Kidney glomerular epithelial cell (primary cell): ENCODE measurements at regions not wholly inside any gene's neighbourhood (a gene's known extent, or its start where the extent isn't known, plus 50 kb on each side); places are given as distances from the start of the nearest gene placed in this dataset.
A peak's percentile ranks its signal among the peaks of the same experiment; 100 is the strongest.
"Not testable (repeated sequence)": the region's sequence is repeated elsewhere in the genome, so short reads cannot be mapped to it uniquely, and the experiment has no call there.

Source experiments
- DNase-seq: peaks from one replicate; lab custom pipeline; 2025; lab: John Stamatoyannopoulos, UW

GRCh38 chr15:39394496-39394895, 186.4 kb upstream of the THBS1 start:
- no peak for DNase-seq

- no peak for DNase-seq
These were observed 183.8 kb upstream of the THBS1 start for GRCh38 chr15:39396979-39397615.

DNA sequence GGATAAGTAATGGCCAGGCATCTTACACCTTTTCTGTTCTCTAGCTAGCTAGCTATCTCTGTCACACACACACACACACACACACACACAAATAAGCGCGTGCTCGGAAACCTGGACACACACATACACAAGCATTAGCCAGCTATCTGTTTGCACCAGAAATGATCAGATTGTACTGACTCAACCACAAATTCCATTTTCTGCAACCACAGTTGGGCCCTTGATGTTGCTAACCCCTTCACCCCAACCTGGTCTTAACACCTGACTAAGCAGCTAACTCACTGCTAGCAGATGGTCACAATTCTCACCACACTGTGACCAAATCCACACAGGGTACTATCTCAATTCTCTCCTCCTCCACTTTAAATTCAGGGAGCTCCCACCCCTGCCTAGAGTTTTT, 183.0 kb upstream of the THBS1 start:
- DNase-seq: no peak

DNA sequence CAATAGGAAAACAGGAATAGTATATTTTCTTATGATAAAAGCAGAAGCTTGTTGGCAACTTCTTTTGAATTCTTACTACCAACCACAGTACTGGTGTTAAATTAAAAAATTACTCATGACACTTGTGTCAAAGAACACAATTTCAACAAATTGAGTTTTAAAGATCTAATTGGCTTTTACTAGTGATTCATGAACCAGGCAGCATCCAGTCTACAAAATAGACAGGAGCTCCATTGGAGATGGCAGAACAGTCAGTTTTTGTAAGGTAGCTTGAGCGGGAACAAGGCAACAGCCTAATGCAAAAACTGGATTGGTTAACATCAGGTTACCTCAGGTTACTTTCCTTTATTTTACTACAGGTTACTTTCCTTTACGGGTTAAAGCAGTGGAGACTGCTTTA, 181.3 kb upstream of the THBS1 start:
- DNase-seq: no peak

- no peak for DNase-seq
These were observed 180.9 kb upstream of the THBS1 start for GRCh38 chr15:39400002-39400401.

DNA sequence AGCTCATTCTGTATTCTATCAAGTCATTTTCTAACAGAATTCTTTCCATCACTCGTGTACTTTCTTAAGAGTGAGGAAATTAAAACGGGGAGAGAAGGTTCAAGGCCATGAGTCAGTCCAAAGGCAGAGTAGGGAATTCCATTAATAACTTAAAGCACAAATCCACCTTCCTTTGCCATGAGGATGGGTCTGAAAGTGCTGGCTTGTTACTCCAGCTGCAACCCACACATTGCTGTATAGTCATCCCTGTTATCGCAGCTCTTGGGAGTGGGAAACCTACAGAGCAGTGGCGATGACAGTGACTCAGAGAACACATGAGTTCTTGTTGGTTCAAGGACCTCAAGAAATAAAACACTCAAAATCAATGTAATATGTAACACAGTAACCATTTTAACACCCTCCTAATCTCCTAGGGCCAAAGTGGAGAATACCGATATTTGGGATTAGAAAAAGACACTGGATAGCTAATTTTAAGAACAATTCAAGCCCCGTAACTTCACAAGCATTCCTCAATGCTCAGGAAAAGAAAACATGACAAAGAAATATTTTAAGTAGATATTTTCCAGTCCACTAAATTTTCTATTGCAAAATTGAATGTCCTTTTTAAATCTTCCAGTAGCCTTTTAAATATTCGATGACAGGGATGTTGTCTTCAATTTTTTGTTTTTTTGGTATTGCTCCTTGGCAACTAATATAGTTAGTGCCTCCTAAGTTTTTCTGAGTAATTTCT, 179.9 kb upstream of the THBS1 start:
- no peak for DNase-seq

- DNase-seq: peak; percentile 32
These were observed 177.2 kb upstream of the THBS1 start for GRCh38 chr15:39403640-39404117.

DNA sequence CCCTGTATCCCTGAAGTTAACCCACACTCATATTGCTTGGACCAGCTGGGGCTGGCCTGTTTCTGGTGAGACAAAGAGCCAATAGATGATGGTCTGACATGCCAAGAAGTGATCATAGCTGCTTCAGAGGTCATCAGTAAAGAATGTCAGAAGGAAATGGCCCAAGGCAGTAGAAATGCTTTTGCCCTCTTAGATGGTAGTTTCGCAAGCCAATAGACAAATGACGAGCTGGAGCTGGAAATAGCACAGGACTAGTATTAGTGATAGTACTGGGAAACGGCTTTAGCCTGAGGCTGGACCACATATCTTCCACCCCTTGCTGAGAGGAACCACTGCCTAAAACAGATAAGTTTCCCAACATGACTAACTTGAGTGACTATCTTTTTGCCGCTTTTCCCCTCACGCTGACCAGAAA, 176.1 kb upstream of the THBS1 start:
- no peak for DNase-seq

- DNase-seq: no peak
These were observed 174.4 kb upstream of the THBS1 start for GRCh38 chr15:39406485-39406884.

DNA sequence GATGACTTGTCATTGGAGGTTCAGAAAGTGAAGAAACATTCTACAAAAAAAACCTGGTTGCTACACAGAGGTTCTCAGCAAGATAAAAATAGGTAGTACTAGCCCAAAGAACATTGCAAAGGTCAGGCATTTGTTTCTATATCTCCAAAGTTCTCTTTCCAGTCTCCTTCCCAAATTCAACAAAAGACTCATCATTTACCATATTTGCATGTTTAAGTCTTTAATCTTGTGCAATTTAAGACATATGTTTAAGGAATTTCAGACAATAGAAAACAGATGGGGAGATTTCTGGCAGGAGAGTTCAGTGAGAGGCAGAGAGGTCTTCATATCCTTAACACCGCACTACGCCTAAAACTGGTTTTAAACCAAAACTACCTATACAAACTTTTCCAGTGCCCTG, 173.8 kb upstream of the THBS1 start:
- DNase-seq: no peak

DNA sequence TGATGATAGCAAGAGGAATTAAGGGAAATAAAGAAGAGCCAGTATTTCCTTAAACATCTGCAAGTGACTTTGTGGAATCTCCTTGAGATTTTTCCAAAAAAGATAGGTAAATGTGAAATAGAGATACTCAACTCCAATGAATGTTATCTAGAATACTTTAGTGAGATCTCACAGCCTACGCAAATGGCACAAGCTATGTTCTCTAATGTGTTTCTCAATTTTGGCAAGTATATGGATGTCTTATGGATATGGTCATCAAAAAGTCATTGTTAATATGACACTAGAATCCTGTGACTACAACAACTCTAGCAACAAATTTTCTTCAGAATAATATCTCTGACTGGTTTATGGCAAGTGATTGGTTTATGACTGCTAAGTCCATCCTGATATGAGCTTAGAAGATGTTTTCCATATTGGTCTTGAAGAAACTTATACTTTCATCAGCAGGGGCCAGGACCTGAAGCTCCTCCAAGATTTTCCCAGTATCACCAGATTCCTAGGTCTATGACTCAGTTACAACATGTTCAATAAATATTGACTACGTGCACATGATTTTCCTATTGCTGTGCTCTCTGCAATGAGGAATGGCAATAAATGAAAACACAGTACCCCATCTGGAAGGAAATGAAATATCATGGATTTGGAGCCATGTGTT, 170.9 kb upstream of the THBS1 start:
- DNase-seq: no peak

DNA sequence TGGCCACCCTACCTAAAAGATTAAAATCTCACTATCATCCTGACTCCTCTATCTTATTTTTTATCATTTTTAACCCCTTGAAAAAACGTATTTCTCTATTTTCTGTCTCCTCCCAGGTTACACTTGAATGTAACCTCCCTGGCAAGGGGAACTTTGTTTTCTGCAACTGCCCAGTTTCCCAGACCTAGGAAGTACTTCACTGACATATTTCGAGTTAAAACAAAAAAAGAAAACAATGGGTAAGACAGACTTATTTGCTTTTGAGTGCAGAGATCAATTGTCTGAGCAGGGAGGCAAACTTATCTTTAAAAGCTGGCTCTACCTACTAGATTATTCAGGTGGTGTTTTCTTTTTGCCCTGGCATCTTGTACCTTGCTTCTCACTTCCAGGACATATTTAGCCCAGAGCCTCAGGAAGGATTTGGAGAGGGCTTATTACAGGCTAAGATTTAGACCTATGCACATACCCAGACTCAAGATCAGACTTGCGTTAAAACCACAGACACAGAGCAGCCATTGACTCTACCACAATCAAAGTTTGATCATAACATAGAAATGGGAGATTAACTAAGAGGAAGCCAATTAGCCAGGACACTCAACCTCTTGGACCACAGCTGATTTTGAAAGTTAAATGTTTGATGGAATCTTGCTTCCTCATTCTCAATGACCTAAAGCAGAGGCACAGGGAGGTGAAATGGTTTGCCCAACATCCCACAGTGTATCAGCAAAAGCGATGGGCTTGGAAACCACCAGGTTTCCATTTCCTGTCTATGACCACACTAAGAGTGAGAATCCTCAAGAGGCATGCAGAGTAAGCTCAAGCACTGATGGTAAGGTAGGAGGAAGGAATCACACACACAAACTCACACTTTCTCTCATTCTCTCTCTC, 169.5 kb upstream of the THBS1 start:
- no peak for DNase-seq

GRCh38 chr15:39413558-39413957, 167.3 kb upstream of the THBS1 start:
- DNase-seq: no peak

DNA sequence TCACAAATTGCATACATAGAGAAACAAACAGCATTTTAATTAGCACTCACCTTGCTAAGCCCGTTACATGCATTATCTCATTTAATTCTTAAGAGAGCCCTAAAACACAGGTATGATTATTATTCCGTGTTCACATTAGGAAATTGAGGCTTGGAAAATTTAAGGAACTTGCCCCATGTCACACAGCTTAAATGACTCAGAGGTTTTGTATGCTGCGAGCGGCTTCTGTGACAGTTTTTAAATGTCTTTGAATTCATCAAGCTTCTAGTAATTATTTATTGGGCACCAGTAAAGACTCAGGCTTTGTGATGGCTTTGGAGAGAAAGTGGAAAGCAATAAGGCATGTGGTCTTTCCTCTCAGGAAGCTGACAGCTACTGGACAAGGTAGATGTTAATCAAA, 166.7 kb upstream of the THBS1 start:
- DNase-seq: no peak

DNA sequence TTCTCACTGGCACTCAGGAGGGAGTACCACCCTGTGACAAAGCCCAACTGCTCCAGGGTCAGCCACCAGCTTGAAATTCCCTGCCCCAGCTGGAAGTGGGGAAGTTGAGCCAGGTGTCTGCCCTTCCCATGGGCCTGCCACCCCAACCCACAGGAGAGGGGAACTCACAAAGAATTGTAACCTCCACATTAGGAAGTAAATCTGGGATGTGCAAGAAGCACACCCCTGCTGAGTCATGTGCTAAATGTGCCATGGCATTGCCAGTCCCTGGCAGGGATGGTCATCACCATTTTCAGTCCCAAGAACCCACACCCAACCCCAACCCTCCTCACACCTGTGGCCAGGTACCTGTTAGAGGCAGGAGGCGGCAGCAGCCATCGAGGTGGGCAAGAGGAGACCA, 165.2 kb upstream of the THBS1 start:
- no peak for DNase-seq

DNA sequence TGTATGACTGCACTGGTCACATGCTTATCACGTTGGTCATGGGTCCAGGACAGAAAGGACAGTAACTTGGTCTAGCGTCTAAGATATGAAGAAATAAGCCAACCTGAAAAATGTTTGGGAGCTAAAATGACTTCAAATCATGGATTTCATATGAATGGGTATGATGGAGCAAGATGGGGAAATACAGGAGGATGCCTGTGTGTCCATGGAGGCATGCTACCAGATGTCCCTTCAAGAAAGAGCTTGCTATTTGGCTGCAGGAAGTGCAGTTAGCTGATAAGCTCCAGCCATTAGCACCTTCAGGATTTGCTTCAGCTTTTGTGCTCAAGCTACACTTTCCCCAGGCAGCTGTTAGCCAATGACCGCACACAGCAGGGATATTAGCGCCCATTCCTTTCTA, 164.6 kb upstream of the THBS1 start:
- DNase-seq: no peak

DNA sequence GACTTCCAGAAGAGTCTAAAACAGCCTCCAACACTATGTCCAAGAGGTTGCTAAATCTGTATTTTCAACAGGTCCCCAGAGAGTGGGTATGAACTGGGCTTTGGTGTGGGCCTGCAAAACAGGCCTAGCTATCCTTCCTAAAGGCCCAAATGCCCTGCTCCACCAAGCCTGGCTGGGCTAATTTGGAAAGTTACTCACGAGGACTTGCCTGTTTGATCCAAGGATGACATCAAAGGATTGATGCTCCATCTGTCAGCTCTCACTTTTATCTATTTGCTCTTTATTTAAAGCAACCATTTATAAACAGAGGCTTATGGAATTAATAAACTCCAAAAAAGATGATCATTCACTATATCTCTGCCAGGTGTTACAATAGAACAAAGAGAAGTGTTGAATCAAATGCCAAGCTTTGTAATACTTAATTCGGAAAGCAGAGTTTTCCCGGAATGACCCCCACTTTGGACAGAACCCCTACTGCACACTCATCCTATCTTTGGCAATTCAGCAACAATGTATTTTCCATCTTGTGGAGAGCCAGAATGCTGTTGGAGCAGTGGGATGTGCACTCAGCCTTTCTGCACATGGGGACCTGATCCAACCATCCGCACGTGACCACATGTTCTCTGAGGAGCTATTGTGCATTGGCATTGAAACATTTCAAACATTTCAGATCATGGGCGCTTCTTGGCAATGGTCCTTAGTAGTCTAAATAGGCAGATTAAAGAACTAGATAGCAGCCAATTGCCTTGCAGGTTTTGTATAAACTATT, 163.3 kb upstream of the THBS1 start:
- DNase-seq: no peak

DNA sequence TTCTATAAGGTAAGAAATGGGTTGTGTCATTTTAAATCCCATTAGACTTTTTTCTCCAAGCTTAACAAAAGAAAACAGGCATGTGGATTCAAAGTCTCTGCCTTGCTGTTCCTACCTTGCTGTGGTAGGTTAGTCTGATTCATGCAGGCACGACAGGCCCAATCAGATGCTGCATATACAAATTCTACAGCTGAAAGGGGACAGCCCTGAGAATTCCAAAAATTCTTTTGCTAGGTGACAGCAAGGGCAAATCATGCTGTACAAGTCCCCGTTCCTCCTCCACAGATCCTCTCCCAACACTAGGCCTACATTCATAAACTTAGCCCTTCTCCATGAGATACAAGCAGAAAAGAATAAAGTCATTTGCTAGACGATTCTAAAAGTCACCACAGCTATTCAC, 161.2 kb upstream of the THBS1 start:
- no peak for DNase-seq

- DNase-seq: not testable (repeated sequence)
These were observed 160.6 kb upstream of the THBS1 start for GRCh38 chr15:39420123-39420852.

DNA sequence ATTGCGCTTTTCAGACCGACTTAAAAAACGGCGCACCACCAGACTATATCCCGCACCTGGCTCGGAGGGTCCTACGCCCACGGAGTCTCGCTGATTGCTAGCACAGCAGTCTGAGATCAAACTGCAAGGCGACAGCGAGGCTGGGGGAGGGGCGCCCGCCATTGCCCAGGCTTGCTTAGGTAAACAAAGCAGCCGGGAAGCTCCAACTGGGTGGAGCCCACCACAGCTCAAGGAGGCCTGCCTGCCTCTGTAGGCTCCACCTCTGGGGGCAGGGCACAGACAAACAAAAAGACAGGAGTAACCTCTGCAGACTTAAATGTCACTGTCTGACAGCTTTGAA, 160.1 kb upstream of the THBS1 start:
- not testable (repeated sequence) for DNase-seq
